HG02763 (cell line): ENCODE measurements at regions not wholly inside any gene's neighbourhood (a gene's known extent, or its start where the extent isn't known, plus 50 kb on each side); places are given as distances from the start of the nearest gene placed in this dataset.

Experiments
- ATAC-seq: cut with Tn5 transposase; IDR thresholded peaks from one replicate; pipeline ENCODE4 v1.9.1; 2021; ENCODE audit warnings: mild to moderate bottlenecking, moderate library complexity; ENCODE audit not compliant: unreplicated experiment

GRCh38 chr16:85335584-85336491, 223.6 kb upstream of the CIBAR2 start:
- ATAC-seq = no peak

GRCh38 chr16:85337910-85338637, 225.8 kb upstream of the CIBAR2 start:
- ATAC-seq = no peak

DNA sequence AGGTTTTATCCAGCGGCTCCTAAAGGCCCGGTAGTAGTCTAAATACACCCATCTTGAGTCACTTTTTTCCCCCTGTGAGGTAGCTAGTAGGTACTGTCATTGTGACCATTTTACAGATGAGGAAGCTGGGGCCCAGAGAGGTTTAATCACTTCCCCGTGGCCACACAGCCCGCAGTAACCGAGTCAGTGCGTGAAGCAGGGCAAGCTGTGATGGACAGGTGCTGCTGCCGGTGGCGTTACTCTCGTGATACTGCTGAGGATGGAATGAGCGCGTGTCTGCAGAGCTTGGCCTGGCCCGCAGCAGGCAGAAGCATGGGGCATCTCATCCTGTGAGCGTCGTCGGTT, 226.3 kb upstream of the CIBAR2 start:
- ATAC-seq = no peak

GRCh38 chr16:85338989-85339685, 226.9 kb upstream of the CIBAR2 start:
- no peak for ATAC-seq

- ATAC-seq = no peak
These were observed 229.9 kb upstream of the CIBAR2 start for GRCh38 chr16:85341972-85342695.

DNA sequence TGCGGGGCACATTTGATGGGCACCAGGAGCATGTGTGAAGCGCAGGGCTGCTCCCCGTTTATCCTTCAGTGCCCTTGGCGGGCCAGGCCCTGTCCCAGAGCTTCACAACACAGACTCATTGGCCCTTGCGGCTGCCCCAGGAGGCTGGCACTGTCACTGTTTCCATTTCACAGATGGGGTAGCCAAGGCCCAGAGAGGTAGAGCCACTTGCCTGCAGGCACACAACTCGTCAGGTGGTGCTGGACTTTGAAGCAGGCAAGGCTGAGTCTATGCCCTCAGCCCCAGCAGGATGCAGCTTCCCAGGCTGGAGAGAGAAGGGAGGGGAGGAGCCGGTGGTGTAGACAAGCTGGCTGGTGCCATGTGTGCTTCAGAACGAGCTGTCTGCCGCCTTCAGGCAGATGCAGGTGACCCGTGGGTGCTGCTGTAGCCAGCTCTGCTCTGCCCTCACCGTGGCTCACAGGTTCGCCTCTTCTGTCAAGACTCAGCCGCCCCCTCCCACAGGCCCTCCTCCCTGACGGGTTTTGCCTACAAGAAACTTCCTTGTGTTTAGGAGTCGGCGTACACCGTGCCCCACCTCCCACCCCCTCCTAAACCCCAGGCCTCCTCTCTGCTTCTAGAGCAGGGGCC, 232.3 kb upstream of the CIBAR2 start:
- ATAC-seq = no peak

- no peak for ATAC-seq
These were observed 232.9 kb upstream of the CIBAR2 start for GRCh38 chr16:85345129-85345639.

DNA sequence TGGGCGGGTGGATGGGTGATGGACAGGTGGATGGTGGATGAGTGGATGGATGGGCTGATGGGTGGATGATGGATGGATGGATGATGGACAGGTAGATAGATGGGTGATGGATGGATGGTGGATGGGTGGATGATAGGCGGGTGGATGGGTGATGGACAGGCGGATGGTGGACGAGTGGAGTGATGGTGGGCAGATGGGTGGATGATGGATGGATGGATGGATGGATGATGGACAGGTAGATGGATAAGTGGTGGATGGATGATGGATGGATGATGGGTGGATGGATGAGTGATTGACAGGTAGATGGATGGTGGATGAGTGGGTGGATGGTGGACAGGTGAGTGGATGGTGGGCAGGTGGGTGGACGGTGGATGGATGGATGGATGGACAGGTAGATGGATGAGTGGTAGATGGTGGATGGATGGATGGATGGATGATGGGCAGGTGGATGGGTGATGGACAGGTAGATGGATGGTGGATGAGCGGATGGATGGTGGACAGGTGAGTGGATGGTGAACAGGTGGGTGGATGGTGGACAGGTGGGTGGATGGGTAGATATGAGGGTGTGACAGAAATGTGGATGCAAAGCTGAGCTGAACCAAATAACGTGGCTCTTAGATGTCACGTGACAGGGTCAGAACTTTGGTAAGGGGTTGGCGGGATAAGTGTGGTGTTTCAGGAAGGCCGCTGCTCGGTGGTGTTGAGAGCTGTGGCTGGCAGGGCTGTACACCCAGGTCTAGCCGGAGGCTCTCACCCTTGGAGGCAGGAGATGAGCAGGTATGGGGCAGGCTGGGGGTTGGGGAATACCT, 234.3 kb upstream of the CIBAR2 start:
- no peak for ATAC-seq

- ATAC-seq = no peak
These were observed 234.9 kb upstream of the CIBAR2 start for GRCh38 chr16:85347213-85347591.

DNA sequence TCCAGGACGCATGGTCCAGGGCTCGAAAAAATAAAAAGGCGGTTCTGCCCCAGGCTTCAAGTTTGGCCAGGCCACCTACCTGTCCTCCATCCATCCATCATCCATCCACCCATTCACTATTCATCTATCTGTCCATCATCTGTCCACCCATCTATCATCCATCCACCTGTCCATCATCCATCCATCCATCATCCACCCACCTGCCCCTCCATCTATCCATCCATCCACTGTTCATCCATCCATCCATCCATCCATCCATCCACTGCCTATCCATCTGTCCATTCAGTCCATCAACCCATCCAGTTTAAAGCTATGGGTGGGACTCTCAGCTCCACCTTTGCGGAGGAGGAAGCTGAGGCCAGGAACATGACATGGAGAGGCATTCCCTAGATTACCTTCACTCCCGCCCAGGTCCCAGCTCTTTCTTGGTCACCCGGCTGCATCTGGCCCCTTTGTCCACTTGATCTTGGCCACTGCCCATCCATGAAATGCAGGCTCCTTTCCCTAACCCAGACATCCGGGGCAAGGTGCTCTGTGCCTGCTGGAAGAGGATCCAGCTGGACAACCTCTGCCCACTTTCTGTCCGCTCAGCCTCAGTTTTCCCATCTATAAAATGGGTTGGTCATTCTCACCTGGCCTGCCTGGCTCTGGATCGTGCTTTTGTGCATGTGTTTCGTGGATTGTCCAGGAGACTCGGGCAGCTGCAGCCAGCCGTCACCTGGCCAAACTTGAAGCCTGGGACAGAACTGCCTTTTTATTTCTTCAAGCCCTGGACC, 236.0 kb upstream of the CIBAR2 start:
- ATAC-seq = no peak

GRCh38 chr16:85348911-85349334, 236.7 kb upstream of the CIBAR2 start:
- no peak for ATAC-seq

- no peak for ATAC-seq
These were observed 237.3 kb upstream of the CIBAR2 start for GRCh38 chr16:85349365-85350145.

DNA sequence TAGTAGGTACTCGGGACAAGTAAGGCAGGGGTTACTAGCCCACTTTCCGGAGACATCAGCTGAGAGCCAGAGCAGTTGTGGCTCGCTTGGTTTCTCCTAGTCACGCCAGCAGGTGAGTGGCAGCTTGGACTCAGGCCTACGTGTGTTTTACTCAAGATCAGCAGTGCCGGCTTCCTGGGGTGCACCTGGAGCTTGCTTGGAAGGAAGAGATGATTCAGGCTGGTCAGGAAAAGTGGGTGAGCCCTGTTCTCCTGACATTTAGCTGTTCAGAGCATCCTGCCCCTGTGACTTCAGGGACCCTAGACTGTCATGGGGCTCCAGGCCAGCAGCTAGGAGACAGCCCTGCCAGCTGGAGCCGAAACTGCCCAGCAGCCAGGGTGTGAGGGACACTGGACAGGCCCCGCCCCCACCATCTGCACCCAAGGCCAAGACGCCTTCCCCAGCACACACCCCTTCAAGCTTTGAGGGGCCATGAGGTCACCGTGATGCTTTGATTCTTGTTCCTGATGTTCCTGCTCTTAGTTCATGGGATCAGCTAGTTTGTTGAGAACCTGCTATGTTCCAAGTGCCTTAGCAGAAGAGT, 238.0 kb upstream of the CIBAR2 start:
- no peak for ATAC-seq

DNA sequence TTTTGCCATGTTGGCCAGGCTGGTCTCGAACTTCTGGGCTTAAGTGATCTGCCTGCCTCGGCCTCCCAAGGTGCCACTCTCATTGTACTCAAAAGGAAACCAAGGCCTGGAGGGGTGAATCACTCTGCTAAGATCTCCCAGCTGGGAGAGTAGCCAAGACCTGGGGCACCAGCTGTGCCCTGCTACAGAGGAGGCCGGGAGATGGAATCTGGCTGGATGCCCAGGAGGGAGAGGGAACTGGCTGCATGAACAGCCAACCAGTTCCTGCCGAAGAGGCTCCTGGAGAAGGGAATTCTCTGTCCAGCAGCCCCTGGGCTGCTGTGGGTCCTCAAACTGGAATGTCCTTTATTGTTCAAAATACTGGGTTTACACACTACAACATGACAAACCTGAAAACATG, 238.7 kb upstream of the CIBAR2 start:
- ATAC-seq = no peak

GRCh38 chr16:85353013-85353412, 240.7 kb upstream of the CIBAR2 start:
- no peak for ATAC-seq

DNA sequence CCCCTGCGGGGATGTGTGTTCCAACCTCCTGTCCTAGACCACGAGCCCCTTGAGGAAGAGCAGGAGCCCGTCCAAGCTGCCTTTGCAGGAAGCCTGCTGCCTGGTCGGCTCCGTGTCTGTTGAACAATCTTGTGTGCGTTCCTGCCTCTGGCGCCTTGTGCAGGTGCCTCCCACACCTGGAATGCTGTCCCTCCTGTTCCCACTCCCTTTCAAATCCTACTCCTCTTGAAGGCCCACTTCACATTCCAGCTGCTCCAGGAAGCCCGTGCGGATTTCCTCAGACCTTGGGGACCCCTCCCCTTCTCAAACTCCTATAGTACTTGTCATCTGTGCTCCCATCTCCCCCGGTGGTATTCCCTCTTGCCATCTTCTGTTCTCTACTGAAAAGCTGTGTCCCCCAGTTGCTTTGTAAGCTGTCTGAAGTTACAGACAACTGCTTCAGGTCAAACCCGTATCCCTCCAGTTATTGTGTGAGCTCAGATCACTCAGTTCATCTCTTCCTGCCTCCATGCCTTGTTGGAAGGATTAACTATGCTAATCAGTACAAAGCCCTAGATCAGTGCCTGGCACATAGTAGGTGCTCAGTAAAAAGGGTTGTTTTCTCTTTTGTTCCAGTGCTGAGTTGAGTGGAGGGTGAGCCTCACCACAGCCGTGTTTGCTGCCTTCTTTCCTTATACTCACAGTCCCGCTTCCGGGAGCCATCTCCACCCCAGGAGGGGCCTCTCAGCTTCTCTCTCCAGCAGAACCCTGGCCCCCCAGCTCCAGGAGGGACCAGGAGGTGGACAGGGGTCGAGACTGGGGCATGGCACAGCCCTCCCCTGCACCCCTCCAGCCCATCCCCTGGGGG, 241.8 kb upstream of the CIBAR2 start:
- no peak for ATAC-seq
